Body of pancreas (tissue), 4 donors: ENCODE measurements at regions not wholly inside any gene's neighbourhood (a gene's known extent, or its start where the extent isn't known, plus 50 kb on each side); places are given as distances from the start of the nearest gene placed in this dataset.
"Not testable (repeated sequence)": the region's sequence is repeated elsewhere in the genome, so short reads cannot be mapped to it uniquely, and the experiment has no call there.

Experiments used
- ATAC-seq: fragments of 150-250 bp; one replicate; pipeline ENCODE4 v1.9.1; 2016
- DNase-seq, 4 donors: peaks; one replicate each; pipeline ENCODE4 v3.0.0-alpha.2; 2019
- H3K27ac ChIP-seq, 4 donors: fragments of 200-600 bp; sonication (generic); 1 replicate in 3 of 4; 2 replicates in 1 of 4; pipeline versions ENCODE4 v1.5.1 to v1.6.1; 2016 to 2019; ENCODE audit warnings: mild to moderate bottlenecking in 1 of 4, mixed read lengths in 1 of 4, moderate library complexity in 1 of 4
- H3K27me3 ChIP-seq, 2 donors: fragments of 200-600 bp; sonication (generic); one replicate each; pipeline ENCODE4 v1.6.0; 2016; ENCODE audit warnings: mild to moderate bottlenecking in 1 of 2
- H3K36me3 ChIP-seq, 2 donors: fragments of 200-600 bp; sonication (generic); replicated peaks in 1 of 2; 2 replicates each; pipeline ENCODE4 v1.5.1; 2016; ENCODE audit warnings: low read depth in 2 of 2; ENCODE audit not compliant: insufficient read depth in 1 of 2
- H3K4me1 ChIP-seq: fragments of 200-600 bp; sonication (generic); one replicate; pipeline ENCODE4 v1.6.0; 2016
- H3K4me3 ChIP-seq, 2 donors: fragments of 200-600 bp; sonication (generic); 1 replicate in 1 of 2; 2 replicates in 1 of 2; pipeline ENCODE4 v1.5.1; 2016 to 2019
- H3K9me3 ChIP-seq, 3 donors: fragments of 200-600 bp; sonication (generic); 1 replicate in 2 of 3; 2 replicates in 1 of 3; pipeline ENCODE4 v1.5.1; 2016
- POLR2A ChIP-seq, 3 donors: fragments of 450-650 bp; IDR thresholded peaks; one replicate each; pipeline ENCODE4 v1.6.1; 2016; ENCODE audit warnings: antibody characterized with exemption in 3 of 3, mild to moderate bottlenecking in 2 of 3
- WGBS, 2 donors: methylation state at CpG; one replicate each; pipeline ENCODE4 v1.1.5; 2017; 5-methylcytosine and 5-hydroxymethylcytosine counted together
- intact Hi-C: fragments of 100-400 bp; cut with DNase I; formaldehyde crosslinking; loops from one replicate; pipeline ENCODE4 v1.15.1; 2023
- TF ChIP-seq, protein P1 (sequence below), 7 experiments: fragments of 450-650 bp in 4 of 7; fragments of 200-600 bp in 3 of 7; sonication (generic) in 3 of 7; IDR thresholded peaks; one replicate each; pipeline ENCODE4 v1.5.1; 2016 to 2019; ENCODE audit warnings: antibody characterized with exemption in 7 of 7

DNA sequence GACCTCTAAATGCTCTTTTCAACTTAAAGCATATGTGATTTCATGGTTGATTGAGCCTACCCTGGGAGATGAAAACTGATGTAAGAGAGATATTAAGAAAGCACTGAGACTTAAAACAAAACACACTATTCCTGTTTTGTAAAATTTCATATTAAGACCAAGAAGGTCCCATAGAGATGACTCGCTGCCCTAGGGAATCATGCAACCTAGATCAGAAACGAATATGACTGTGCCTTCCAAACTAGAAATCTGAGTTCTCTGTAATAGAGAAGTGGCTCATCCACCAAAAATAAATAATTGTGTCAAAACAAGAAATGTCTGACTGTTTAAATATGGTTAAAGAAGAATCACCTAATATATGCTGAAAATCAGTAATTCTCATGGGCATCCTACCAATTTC is 776.8 kb upstream of the SOX11 start:
- ATAC-seq (no peak), DNase-seq (no peak)
- Histone ChIP-seq H3K4me1 (no peaks in the 10 kb centered on the region), H3K27me3 (no peaks in the 10 kb centered on the region), H3K36me3 (no peaks in the 10 kb centered on the region), H3K27ac (no peak overlapping the region), H3K9me3 (no peaks in the 10 kb centered on the region), H3K4me3 (no peak overlapping the region)
- no peak for TF ChIP-seq POLR2A (IDR thresholded peaks at IDR 0.05)
- TF ChIP-seq, protein P1, sequence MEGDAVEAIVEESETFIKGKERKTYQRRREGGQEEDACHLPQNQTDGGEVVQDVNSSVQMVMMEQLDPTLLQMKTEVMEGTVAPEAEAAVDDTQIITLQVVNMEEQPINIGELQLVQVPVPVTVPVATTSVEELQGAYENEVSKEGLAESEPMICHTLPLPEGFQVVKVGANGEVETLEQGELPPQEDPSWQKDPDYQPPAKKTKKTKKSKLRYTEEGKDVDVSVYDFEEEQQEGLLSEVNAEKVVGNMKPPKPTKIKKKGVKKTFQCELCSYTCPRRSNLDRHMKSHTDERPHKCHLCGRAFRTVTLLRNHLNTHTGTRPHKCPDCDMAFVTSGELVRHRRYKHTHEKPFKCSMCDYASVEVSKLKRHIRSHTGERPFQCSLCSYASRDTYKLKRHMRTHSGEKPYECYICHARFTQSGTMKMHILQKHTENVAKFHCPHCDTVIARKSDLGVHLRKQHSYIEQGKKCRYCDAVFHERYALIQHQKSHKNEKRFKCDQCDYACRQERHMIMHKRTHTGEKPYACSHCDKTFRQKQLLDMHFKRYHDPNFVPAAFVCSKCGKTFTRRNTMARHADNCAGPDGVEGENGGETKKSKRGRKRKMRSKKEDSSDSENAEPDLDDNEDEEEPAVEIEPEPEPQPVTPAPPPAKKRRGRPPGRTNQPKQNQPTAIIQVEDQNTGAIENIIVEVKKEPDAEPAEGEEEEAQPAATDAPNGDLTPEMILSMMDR (IDR thresholded peaks at IDR 0.05), result no peak
- WGBS, 2 donors, result 60 to 70% methylated on average over 2 of the region's 2 CpGs
- intact Hi-C loops, result no loop called here

DNA sequence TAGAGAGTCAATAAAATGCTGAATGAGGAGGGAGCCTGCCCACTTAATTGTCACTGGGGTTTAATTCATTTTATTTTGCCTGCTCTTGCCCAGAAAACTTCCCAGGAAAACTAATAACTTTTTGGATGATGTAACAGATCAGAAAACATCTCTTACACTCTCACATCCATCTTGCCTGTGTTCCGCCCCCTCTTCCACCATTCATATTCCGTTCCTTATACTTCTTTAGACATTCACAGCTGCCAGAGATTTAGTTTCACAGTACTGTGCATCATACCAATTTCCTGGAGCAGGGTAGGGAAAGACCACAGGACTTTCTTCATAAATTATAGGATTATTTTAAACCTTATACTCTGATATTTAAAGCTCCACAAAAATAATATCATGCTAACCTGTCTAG is 776.1 kb upstream of the SOX11 start:
- Histone ChIP-seq H3K9me3 (no peaks in the 10 kb centered on the region), H3K27me3 (no peaks in the 10 kb centered on the region), H3K4me3 (no peak overlapping the region), H3K4me1 (no peaks in the 10 kb centered on the region), H3K27ac (no peak overlapping the region), H3K36me3 (no peaks in the 10 kb centered on the region)
- ATAC-seq, result no peak
- TF ChIP-seq, protein P1 (IDR thresholded peaks at IDR 0.05), result no peak
- no peak for TF ChIP-seq POLR2A (IDR thresholded peaks at IDR 0.05)
- WGBS, 2 donors, result 40 to 46% methylated on average over 2 of the region's 2 CpGs
- intact Hi-C loops, result no loop called here
- no peak for DNase-seq

DNA sequence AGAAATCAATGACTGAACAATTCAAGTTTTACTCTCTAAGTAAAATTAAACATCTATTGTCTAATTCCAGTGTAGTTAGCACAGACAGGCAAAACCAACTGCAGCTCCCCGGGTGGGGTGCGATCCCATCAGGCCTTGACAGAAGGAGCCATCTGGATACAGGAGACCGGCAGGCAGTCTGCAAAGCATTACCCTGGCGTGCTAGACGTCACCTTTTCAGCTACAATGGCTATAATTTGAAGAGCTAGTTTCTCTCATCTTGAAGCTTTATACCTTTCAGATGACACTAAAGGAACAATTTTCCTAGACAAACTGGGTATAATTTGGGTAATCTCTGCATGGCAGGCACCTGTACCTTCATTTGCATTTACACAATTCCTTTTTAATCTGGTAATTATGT is 761.5 kb upstream of the SOX11 start:
- no peak for DNase-seq
- no peak for TF ChIP-seq POLR2A (IDR thresholded peaks at IDR 0.05)
- TF ChIP-seq, protein P1 (IDR thresholded peaks at IDR 0.05), result no peak
- H3K4me3 ChIP-seq, result no peak overlapping the region
- no peaks in the 10 kb centered on the region for H3K4me1 ChIP-seq
- no peak for ATAC-seq
- no peaks in the 10 kb centered on the region for H3K27me3 ChIP-seq
- H3K9me3 ChIP-seq, result no peaks in the 10 kb centered on the region
- intact Hi-C loops, result no loop called here
- H3K36me3 ChIP-seq, result no peaks in the 10 kb centered on the region
- no peak overlapping the region for H3K27ac ChIP-seq
- WGBS, 2 donors, result 68 to 74% methylated on average over 5 of the region's 5 CpGs

DNA sequence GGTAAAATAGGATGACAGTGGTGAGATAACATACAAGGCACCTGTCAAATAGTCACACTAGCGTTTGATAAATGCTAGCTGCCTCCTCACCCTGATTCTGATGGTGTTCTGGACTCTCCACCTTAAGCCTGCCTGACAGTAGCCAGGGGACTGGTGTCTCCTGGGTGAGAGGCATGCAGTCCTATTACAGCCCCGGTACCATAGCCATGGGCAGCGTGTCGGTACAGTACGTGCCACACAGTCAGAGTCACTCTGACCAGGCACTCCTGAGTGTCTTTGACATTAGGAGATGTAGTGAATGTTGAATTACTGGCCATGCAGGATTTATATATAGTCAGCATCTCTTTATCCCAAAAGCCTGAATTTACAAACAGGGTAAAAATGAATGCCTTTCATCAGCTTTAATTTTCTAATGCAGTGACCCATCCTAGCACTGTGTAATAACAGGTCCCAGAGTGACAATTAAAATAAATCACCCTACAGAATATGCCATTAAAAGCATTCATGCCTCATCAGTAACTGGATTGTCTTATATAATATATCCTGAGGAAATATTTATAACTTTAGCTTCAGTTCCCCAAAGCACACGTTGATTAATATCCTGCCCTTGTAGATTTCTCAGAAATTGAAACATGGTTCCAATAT is 760.3 kb upstream of the SOX11 start:
- no peak for TF ChIP-seq POLR2A (IDR thresholded peaks at IDR 0.05)
- TF ChIP-seq, protein P1 (IDR thresholded peaks at IDR 0.05), result no peak
- no peak for ATAC-seq
- WGBS, 2 donors, result 58 to 66% methylated on average over 6 of the region's 6 CpGs

DNA sequence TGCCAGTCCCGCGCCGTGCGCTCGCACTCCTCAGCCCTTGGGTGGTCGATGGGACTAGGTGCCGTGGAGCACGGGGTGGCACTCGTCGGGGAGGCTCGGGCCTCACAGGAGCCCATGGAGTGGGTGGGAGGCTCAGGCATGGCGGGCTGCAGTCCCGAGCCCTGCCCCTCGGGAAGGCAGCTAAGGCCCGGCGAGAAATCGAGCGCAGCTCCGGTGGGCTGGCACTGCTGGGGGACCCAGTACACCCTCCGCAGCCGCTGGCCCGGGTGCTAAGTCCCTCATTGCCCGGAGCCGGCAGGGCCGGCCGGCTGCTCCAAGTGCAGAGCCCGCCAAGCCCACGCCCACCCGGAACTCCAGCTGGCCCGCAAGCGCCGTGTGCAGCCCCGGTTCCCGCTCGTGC is 756.9 kb upstream of the SOX11 start:
- H3K27ac ChIP-seq, H3K36me3 ChIP-seq, H3K4me3 ChIP-seq, H3K9me3 ChIP-seq, H3K27me3 ChIP-seq, DNase-seq, intact Hi-C loops, ATAC-seq, H3K4me1 ChIP-seq: not testable (repeated sequence)
- WGBS, 2 donors, result 91% methylated on average over 19 of the region's 35 CpGs; no CpG with 5 or more reads in 1 of the 2 donors

More for the DNA sequence above, 760.3 kb upstream of the SOX11 start:
- H3K4me3 ChIP-seq, result no peak overlapping the region
- H3K27ac ChIP-seq, result no peak overlapping the region
- no peaks in the 10 kb centered on the region for H3K9me3 ChIP-seq
- no peaks in the 10 kb centered on the region for H3K27me3 ChIP-seq
- no peaks in the 10 kb centered on the region for H3K36me3 ChIP-seq
- no peaks in the 10 kb centered on the region for H3K4me1 ChIP-seq
- intact Hi-C loops, result no loop called here
- no peak for DNase-seq
